ENCODE measurements at regions not wholly inside any gene's neighbourhood (a gene's known extent, or its start where the extent isn't known, plus 50 kb on each side); places are given as distances from the start of the nearest gene placed in this dataset.

DNA sequence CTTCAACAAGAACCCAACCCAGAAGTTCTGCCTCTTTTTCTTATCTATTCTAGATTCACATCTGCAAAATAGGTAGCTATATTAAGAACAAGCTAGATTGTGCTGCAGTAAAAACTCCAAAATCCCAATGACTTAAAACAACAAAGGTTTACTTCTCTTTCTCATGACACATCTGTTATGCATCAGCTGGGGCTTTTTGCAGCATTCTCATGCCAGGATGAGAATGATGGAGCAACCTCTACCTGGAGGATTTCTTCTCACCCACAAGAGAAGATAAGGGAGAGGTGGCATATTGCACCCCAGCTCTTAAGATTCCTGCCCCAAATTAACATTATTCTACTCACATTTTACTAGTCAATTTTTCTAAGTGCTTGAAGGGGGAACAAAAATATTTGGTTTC is 152.3 kb upstream of the SPAG17 start:
- TF ChIP-seq, protein P1, sequence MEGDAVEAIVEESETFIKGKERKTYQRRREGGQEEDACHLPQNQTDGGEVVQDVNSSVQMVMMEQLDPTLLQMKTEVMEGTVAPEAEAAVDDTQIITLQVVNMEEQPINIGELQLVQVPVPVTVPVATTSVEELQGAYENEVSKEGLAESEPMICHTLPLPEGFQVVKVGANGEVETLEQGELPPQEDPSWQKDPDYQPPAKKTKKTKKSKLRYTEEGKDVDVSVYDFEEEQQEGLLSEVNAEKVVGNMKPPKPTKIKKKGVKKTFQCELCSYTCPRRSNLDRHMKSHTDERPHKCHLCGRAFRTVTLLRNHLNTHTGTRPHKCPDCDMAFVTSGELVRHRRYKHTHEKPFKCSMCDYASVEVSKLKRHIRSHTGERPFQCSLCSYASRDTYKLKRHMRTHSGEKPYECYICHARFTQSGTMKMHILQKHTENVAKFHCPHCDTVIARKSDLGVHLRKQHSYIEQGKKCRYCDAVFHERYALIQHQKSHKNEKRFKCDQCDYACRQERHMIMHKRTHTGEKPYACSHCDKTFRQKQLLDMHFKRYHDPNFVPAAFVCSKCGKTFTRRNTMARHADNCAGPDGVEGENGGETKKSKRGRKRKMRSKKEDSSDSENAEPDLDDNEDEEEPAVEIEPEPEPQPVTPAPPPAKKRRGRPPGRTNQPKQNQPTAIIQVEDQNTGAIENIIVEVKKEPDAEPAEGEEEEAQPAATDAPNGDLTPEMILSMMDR (IDR thresholded peaks at IDR 0.05) = no peak
- no peak for TF ChIP-seq POLR2A (IDR thresholded peaks at IDR 0.05)

Data from lower leg skin (tissue), 3 donors.